ENCODE measurements at regions not wholly inside any gene's neighbourhood (a gene's known extent, or its start where the extent isn't known, plus 50 kb on each side); places are given as distances from the start of the nearest gene placed in this dataset.

- no peak for TF ChIP-seq POLR2A (IDR thresholded peaks at IDR 0.05; ENCODE audit: low read length)
- no peak for TF ChIP-seq GATA1 (IDR thresholded peaks at IDR 0.05; ENCODE audit: low read depth, low read length)
These were observed 452.5 kb downstream of the RAP2B start for GRCh38 chr3:153614563-153614962.
